B cell (primary cell): ENCODE measurements at regions not wholly inside any gene's neighbourhood (a gene's known extent, or its start where the extent isn't known, plus 50 kb on each side); places are given as distances from the start of the nearest gene placed in this dataset.

ENCODE experiments used
- ATAC-seq: fragments of 200-7000 bp; cut with Tn5 transposase; one replicate; pipeline ENCODE4 v1.10.0; 2021; ENCODE audit warnings: low read depth, mild to moderate bottlenecking, moderate number of reproducible peaks, moderate library complexity
- CTCF ChIA-PET: fragments of 350-600 bp; sonication (Branson Sonifier 250); formaldehyde crosslinking; loops from one replicate; lab custom pipeline; 2021; ENCODE audit warnings: antibody characterized with exemption, inconsistent platforms; lab: Charles Lee
- POLR2A ChIA-PET: fragments of 350-600 bp; sonication (Branson Sonifier 250); formaldehyde crosslinking; loops from one replicate; lab custom pipeline; 2021; ENCODE audit warnings: antibody characterized with exemption; lab: Charles Lee
- DNase-seq: peaks from one replicate; pipeline ENCODE4 v3.0.0; 2013
- H2AFZ ChIP-seq: 2 replicates; pipeline ENCODE4 v1.6.1; 2012; ENCODE audit warnings: mild to moderate bottlenecking, low read depth, low read length; ENCODE audit not compliant: insufficient read depth, poor library complexity, severe bottlenecking
- H3K27ac ChIP-seq, 2 donors: 1 replicate in 1 of 2; 2 replicates in 1 of 2; pipeline ENCODE4 v1.5.1; 2012 to 2013; ENCODE audit warnings: low read length in 2 of 2, mild to moderate bottlenecking in 2 of 2, moderate library complexity in 1 of 2
- H3K27me3 ChIP-seq, 4 experiments: fragments of 200-600 bp in 1 of 4; sonication (generic) in 1 of 4; replicated peaks in 1 of 4; 1 replicate in 2 of 4; 2 replicates in 2 of 4; pipeline versions ENCODE4 v1.6.1 to v1.7.0; 2013 to 2016; ENCODE audit warnings: low read length in 3 of 4, mild to moderate bottlenecking in 2 of 4, mixed read lengths in 1 of 4, moderate library complexity in 1 of 4; ENCODE audit not compliant: insufficient read depth in 4 of 4, control insufficient read depth in 3 of 4; ENCODE audit errors: control extremely low read depth in 1 of 4
- H3K36me3 ChIP-seq, 2 experiments: replicated peaks in 1 of 2; 1 replicate in 1 of 2; 2 replicates in 1 of 2; pipeline versions ENCODE4 v1.6.1 to v1.7.1; 2013; ENCODE audit warnings: low read length in 1 of 2; ENCODE audit not compliant: insufficient read depth in 2 of 2, control insufficient read depth in 1 of 2; ENCODE audit errors: control extremely low read depth in 1 of 2, extremely low read depth in 1 of 2
- H3K4me1 ChIP-seq, 2 donors: fragments of 200-600 bp in 1 of 2; sonication (generic) in 1 of 2; 1 replicate in 1 of 2; 2 replicates in 1 of 2; pipeline versions ENCODE4 v1.5.1 to v1.6.1; 2013 to 2017; ENCODE audit warnings: low read length in 2 of 2; ENCODE audit not compliant: control insufficient read depth in 2 of 2, insufficient read depth in 2 of 2
- H3K4me2 ChIP-seq: replicated peaks from 2 replicates; pipeline ENCODE3; 2012; ENCODE audit warnings: mild to moderate bottlenecking, low read depth, low read length; ENCODE audit not compliant: poor library complexity, severe bottlenecking
- H3K4me3 ChIP-seq, 5 experiments: fragments of 200-600 bp in 1 of 5; sonication (generic) in 1 of 5; 1 replicate in 3 of 5; 2 replicates in 2 of 5; pipeline versions ENCODE4 v1.5.1 to v1.7.0; 2011 to 2016; ENCODE audit warnings: low read length in 4 of 5, mild to moderate bottlenecking in 4 of 5, low read depth in 2 of 5, control low read depth in 1 of 5, moderate library complexity in 1 of 5; ENCODE audit not compliant: insufficient read depth in 1 of 5; ENCODE audit errors: control extremely low read depth in 1 of 5, extremely low read depth in 1 of 5
- H3K79me2 ChIP-seq: fragments of 200-600 bp; sonication (generic); one replicate; pipeline ENCODE4 v1.6.0; 2016; ENCODE audit warnings: low read length; ENCODE audit not compliant: control insufficient read depth, insufficient read depth
- H3K9ac ChIP-seq: fragments of 200-600 bp; sonication (generic); 2 replicates; pipeline ENCODE4 v1.6.1; 2017; ENCODE audit warnings: mild to moderate bottlenecking, low read length, moderate library complexity
- H3K9me3 ChIP-seq, 3 donors: one replicate each; pipeline versions ENCODE4 v1.6.1 to v1.7.1; 2013; ENCODE audit warnings: low read length in 2 of 3; ENCODE audit not compliant: control insufficient read depth in 2 of 3, insufficient read depth in 1 of 3; ENCODE audit errors: control extremely low read depth in 1 of 3
- H4K20me1 ChIP-seq: 2 replicates; pipeline ENCODE4 v1.6.0; 2012; ENCODE audit warnings: mild to moderate bottlenecking, low read length; ENCODE audit not compliant: insufficient read depth, control insufficient read depth, poor library complexity, severe bottlenecking
- H3K27ac Mint-ChIP-seq: one replicate; pipeline ENCODE4 v1.8.0; 2021; ENCODE audit warnings: mixed read lengths
- H3K27me3 Mint-ChIP-seq: one replicate; pipeline ENCODE4 v1.8.0; 2021; ENCODE audit warnings: mixed read lengths
- H3K4me1 Mint-ChIP-seq: one replicate; pipeline ENCODE4 v1.8.0; 2021; ENCODE audit warnings: mixed read lengths
- H3K4me3 Mint-ChIP-seq: one replicate; pipeline ENCODE4 v1.8.0; 2021; ENCODE audit warnings: mixed read lengths
- H3K9me3 Mint-ChIP-seq: one replicate; pipeline ENCODE4 v1.8.0; 2022; ENCODE audit warnings: mixed read lengths; ENCODE audit not compliant: insufficient read depth
- CTCF ChIP-seq: fragments of 200-600 bp; IDR thresholded peaks from one replicate; pipeline ENCODE4 v1.8.0; 2022; ENCODE audit warnings: antibody characterized with exemption, mild to moderate bottlenecking
- EZH2 ChIP-seq: IDR thresholded peaks from 2 replicates; pipeline ENCODE4 v1.6.1; 2012; ENCODE audit warnings: borderline replicate concordance, low read depth, mild to moderate bottlenecking, moderate library complexity, low read length; ENCODE audit not compliant: insufficient read depth, poor library complexity, severe bottlenecking
- WGBS: methylation state at CpG from one replicate; pipeline ENCODE4 v1.1.5; 2013; ENCODE audit warnings: missing lambda C conversion rate; ENCODE audit not compliant: insufficient coverage; 5-methylcytosine and 5-hydroxymethylcytosine counted together
- intact Hi-C: fragments of 100-400 bp; cut with micrococcal nuclease; formaldehyde crosslinking; loops from one replicate; pipeline ENCODE4 v1.10.0; 2022

GRCh38 chr2:241946306-241947003 lies 76.9 kb downstream of the RTP5 start:
- Histone ChIP-seq H4K20me1 (no peaks in the 10 kb centered on the region), H3K4me1 (peaks cover 6 to 15% of the 10 kb centered on the region in 2 donors), H3K9me3 (peaks cover 0 to 6% (median 0%) of the 10 kb centered on the region in 3 donors), H3K27me3 (no peaks in the 10 kb centered on the region), H3K4me2 (no peak overlapping the region), H3K27ac (no peak overlapping the region), H3K79me2 (peaks cover 26% of the 10 kb centered on the region), H2AFZ (no peak overlapping the region), H3K4me3 (no peak overlapping the region), H3K9ac (no peak overlapping the region), H3K36me3 (peaks cover 0 to 2% of the 10 kb centered on the region in 2 experiments)
- Mint-ChIP-seq H3K4me1 (peaks cover 22% of the 10 kb centered on the region), H3K4me3 (no peak overlapping the region), H3K9me3 (no peaks in the 10 kb centered on the region), H3K27ac (no peak overlapping the region), H3K27me3 (no peaks in the 10 kb centered on the region)
- ATAC-seq (no peak), DNase-seq (no peak)
- WGBS: 96% methylated on average over 19 of the region's 32 CpGs
- TF ChIP-seq CTCF: no peak
- ChIA-PET CTCF (no interaction called here), POLR2A (no interaction called here)
- intact Hi-C loops: no loop called here

- Histone ChIP-seq H4K20me1 (no peaks in the 10 kb centered on the region), H2AFZ (no peak overlapping the region), H3K36me3 (peaks cover 0 to 2% of the 10 kb centered on the region in 2 experiments), H3K4me3 (no peak overlapping the region), H3K9me3 (peaks cover 0 to 6% (median 0%) of the 10 kb centered on the region in 3 donors), H3K79me2 (peaks cover 29% of the 10 kb centered on the region), H3K27ac (no peak overlapping the region), H3K4me2 (no peak overlapping the region), H3K27me3 (no peaks in the 10 kb centered on the region), H3K4me1 (peaks cover 4 to 12% of the 10 kb centered on the region in 2 donors), H3K9ac (no peak overlapping the region)
- H3K9me3 Mint-ChIP-seq: no peaks in the 10 kb centered on the region
- no peaks in the 10 kb centered on the region for H3K27me3 Mint-ChIP-seq
- ATAC-seq: no peak
- ChIA-PET POLR2A (no interaction called here), CTCF (no interaction called here)
- H3K27ac Mint-ChIP-seq: no peak overlapping the region
- H3K4me3 Mint-ChIP-seq: no peak overlapping the region
- peaks cover 23% of the 10 kb centered on the region for H3K4me1 Mint-ChIP-seq
- intact Hi-C loops: no loop called here
- DNase-seq: no peak
- 97% methylated on average over 20 of the region's 28 CpGs for WGBS
- TF ChIP-seq EZH2 (no peak), CTCF (no peak)
Measured at GRCh38 chr2:241947004-241947350, 77.4 kb downstream of the RTP5 start.
